CD4-positive, alpha-beta T cell (primary cell): ENCODE measurements at regions not wholly inside any gene's neighbourhood (a gene's known extent, or its start where the extent isn't known, plus 50 kb on each side); places are given as distances from the start of the nearest gene placed in this dataset.

Experiments
- ATAC-seq: fragments of 200-7000 bp; cut with Tn5 transposase; one replicate; pipeline ENCODE4 v1.10.0; 2022; ENCODE audit warnings: mild to moderate bottlenecking; ENCODE audit not compliant: poor library complexity
- CTCF ChIA-PET: fragments of 350-600 bp; sonication (Branson Sonifier 250); formaldehyde crosslinking; loops from one replicate; lab custom pipeline; 2021; ENCODE audit warnings: antibody characterized with exemption, inconsistent platforms; lab: Charles Lee
- POLR2A ChIA-PET: fragments of 350-600 bp; sonication (Branson Sonifier 250); formaldehyde crosslinking; loops from one replicate; lab custom pipeline; 2021; ENCODE audit warnings: antibody characterized with exemption, inconsistent platforms; lab: Charles Lee
- DNase-seq, 14 experiments: peaks; one replicate each; pipeline ENCODE4 v3.0.0-alpha.2; 2013 to 2020; ENCODE audit warnings: mixed read lengths in 2 of 14
- H3K27ac ChIP-seq, 2 donors: one replicate each; pipeline versions ENCODE4 v1.5.1 to v1.7.0; 2013; ENCODE audit warnings: low read length in 2 of 2, low read depth in 1 of 2, mild to moderate bottlenecking in 1 of 2
- H3K27me3 ChIP-seq, 2 experiments: 1 replicate in 1 of 2; 2 replicates in 1 of 2; pipeline versions ENCODE4 v1.6.1 to v1.7.0; 2013; ENCODE audit warnings: low read length in 2 of 2, control low read depth in 1 of 2, mild to moderate bottlenecking in 1 of 2, moderate library complexity in 1 of 2; ENCODE audit not compliant: insufficient read depth in 2 of 2, control insufficient read depth in 1 of 2
- H3K36me3 ChIP-seq: one replicate; pipeline ENCODE4 v1.6.1; 2013; ENCODE audit warnings: low read length, control low read depth; ENCODE audit not compliant: insufficient read depth
- H3K4me1 ChIP-seq: one replicate; pipeline ENCODE4 v1.6.1; 2013; ENCODE audit warnings: low read length, control low read depth; ENCODE audit not compliant: insufficient read depth
- H3K4me3 ChIP-seq: one replicate; pipeline ENCODE4 v1.5.1; 2013; ENCODE audit warnings: mild to moderate bottlenecking, low read length, moderate library complexity
- H3K9me3 ChIP-seq, 2 experiments: 1 replicate in 1 of 2; 2 replicates in 1 of 2; pipeline versions ENCODE4 v1.6.1 to v1.7.0; 2013; ENCODE audit warnings: low read length in 2 of 2, mild to moderate bottlenecking in 2 of 2, control low read depth in 1 of 2, moderate library complexity in 1 of 2; ENCODE audit not compliant: control insufficient read depth in 1 of 2, insufficient read depth in 1 of 2
- H3K27ac Mint-ChIP-seq: one replicate; pipeline ENCODE4 v1.8.0; 2020; ENCODE audit warnings: mixed read lengths
- H3K27me3 Mint-ChIP-seq: one replicate; pipeline ENCODE4 v1.8.0; 2021; ENCODE audit warnings: mixed read lengths
- H3K36me3 Mint-ChIP-seq: one replicate; pipeline ENCODE4 v1.8.0; 2021; ENCODE audit warnings: low read depth, mixed read lengths
- H3K4me1 Mint-ChIP-seq: one replicate; pipeline ENCODE4 v1.8.0; 2021; ENCODE audit warnings: low read depth, mixed read lengths
- H3K4me3 Mint-ChIP-seq: one replicate; pipeline ENCODE4 v1.8.0; 2020; ENCODE audit warnings: mild to moderate bottlenecking, mixed read lengths
- H3K9me3 Mint-ChIP-seq: one replicate; pipeline ENCODE4 v1.8.0; 2020; ENCODE audit warnings: mixed read lengths
- CTCF ChIP-seq: fragments of 200-600 bp; IDR thresholded peaks from one replicate; pipeline ENCODE4 v1.8.0; 2022; ENCODE audit warnings: antibody characterized with exemption, mild to moderate bottlenecking
- intact Hi-C, 2 experiments: fragments of 100-400 bp; cut with DNase I in 1 of 2; cut with micrococcal nuclease in 1 of 2; formaldehyde crosslinking; loops; one replicate each; pipeline versions ENCODE4 v1.15.1 to v1.9.0; 2023 to 2025; cut with DNase I, micrococcal nuclease

- H3K4me1 ChIP-seq, result peaks cover 22% of the 10 kb centered on the region
- Mint-ChIP-seq H3K27me3 (peaks cover 71% of the 10 kb centered on the region), H3K4me3 (no peak overlapping the region), H3K9me3 (no peaks in the 10 kb centered on the region), H3K4me1 (peaks cover 21% of the 10 kb centered on the region), H3K27ac (no peak overlapping the region), H3K36me3 (no peaks in the 10 kb centered on the region)
- H3K27ac ChIP-seq, result no peak overlapping the region
- no peak for ATAC-seq
- TF ChIP-seq CTCF, result no peak
- ChIA-PET CTCF (no interaction called here), POLR2A (no interaction called here)
- H3K36me3 ChIP-seq, result no peaks in the 10 kb centered on the region
- peaks cover 0 to 7% of the 10 kb centered on the region in 2 experiments for H3K9me3 ChIP-seq
- H3K27me3 ChIP-seq, result peaks cover 9 to 12% of the 10 kb centered on the region in 2 experiments
- H3K4me3 ChIP-seq, result no peak overlapping the region
- no peak for DNase-seq
- intact Hi-C loops, result no loop called here
These were observed 146.6 kb downstream of the IRF8 start for GRCh38 chr16:86045591-86045971.

GRCh38 chr16:86046026-86046425 is 147.1 kb downstream of the IRF8 start:
- H3K4me3 ChIP-seq, result no peak overlapping the region

GRCh38 chr16:86046667-86047270 is 147.8 kb downstream of the IRF8 start:
- Mint-ChIP-seq H3K27me3 (peaks cover 66% of the 10 kb centered on the region), H3K9me3 (no peaks in the 10 kb centered on the region), H3K4me1 (peaks cover 21% of the 10 kb centered on the region), H3K36me3 (no peaks in the 10 kb centered on the region), H3K27ac (no peak overlapping the region), H3K4me3 (no peak overlapping the region)
- ChIA-PET CTCF (no interaction called here), POLR2A (no interaction called here)
- H3K4me1 ChIP-seq, result peaks cover 22% of the 10 kb centered on the region
- intact Hi-C loops, result no loop called here
- peaks cover 0 to 7% of the 10 kb centered on the region in 2 experiments for H3K9me3 ChIP-seq
- no peak for ATAC-seq
- no peak overlapping the region for H3K4me3 ChIP-seq
- peaks cover 13 to 17% of the 10 kb centered on the region in 2 experiments for H3K27me3 ChIP-seq
- no peaks in the 10 kb centered on the region for H3K36me3 ChIP-seq
- no peak for TF ChIP-seq CTCF
- no peak overlapping the region for H3K27ac ChIP-seq
- peak in 1 of 14 experiments; percentile 14 for DNase-seq

More at GRCh38 chr16:86046026-86046425, 147.1 kb downstream of the IRF8 start:
- ChIA-PET CTCF (no interaction called here), POLR2A (no interaction called here)
- H3K9me3 ChIP-seq, result peaks cover 0 to 7% of the 10 kb centered on the region in 2 experiments
- H3K4me1 Mint-ChIP-seq, result peaks cover 21% of the 10 kb centered on the region
- no peak overlapping the region for H3K4me3 Mint-ChIP-seq
- H3K4me1 ChIP-seq, result peaks cover 22% of the 10 kb centered on the region
- intact Hi-C loops, result no loop called here
- H3K27ac ChIP-seq, result no peak overlapping the region
- peaks cover 13 to 16% of the 10 kb centered on the region in 2 experiments for H3K27me3 ChIP-seq
- TF ChIP-seq CTCF, result no peak
- H3K36me3 Mint-ChIP-seq, result no peaks in the 10 kb centered on the region
- no peak for ATAC-seq
- H3K27me3 Mint-ChIP-seq, result peaks cover 69% of the 10 kb centered on the region
- H3K36me3 ChIP-seq, result no peaks in the 10 kb centered on the region
- H3K27ac Mint-ChIP-seq, result no peak overlapping the region
- no peak for DNase-seq
- H3K9me3 Mint-ChIP-seq, result no peaks in the 10 kb centered on the region
